SK-N-SH (cell line): ENCODE measurements at regions not wholly inside any gene's neighbourhood (a gene's known extent, or its start where the extent isn't known, plus 50 kb on each side); places are given as distances from the start of the nearest gene placed in this dataset.

Experiments used
- CTCF ChIA-PET: fragments of 300-600, 350-600 bp; formaldehyde crosslinking; extraction: SDS; loops from one replicate; lab custom pipeline; 2021; lab: Yijun Ruan, JAX
- POLR2A ChIA-PET: fragments of 350-600 bp; sonication (Branson Sonifier 250); formaldehyde crosslinking; extraction: SDS; loops from one replicate; lab custom pipeline; 2020; ENCODE audit warnings: antibody characterized with exemption, inconsistent platforms; lab: Yijun Ruan, JAX
- DNase-seq: peaks from one replicate; pipeline ENCODE4 v3.0.0; 2012
- H2AFZ ChIP-seq: fragments of 200-600 bp; sonication (generic); 2 replicates; pipeline ENCODE4 v1.8.1; 2016; ENCODE audit warnings: antibody characterized with exemption, mild to moderate bottlenecking, low read depth
- H3F3A ChIP-seq: fragments of 200-600 bp; sonication (generic); replicated peaks from 2 replicates; pipeline ENCODE3; 2016; ENCODE audit warnings: antibody characterized with exemption, mild to moderate bottlenecking; ENCODE audit not compliant: insufficient read depth
- H3K27ac ChIP-seq, 2 experiments: fragments of 200-500 bp in 1 of 2; fragments of 200-600 bp in 1 of 2; sonication (Bioruptor generic) in 1 of 2; sonication (generic), shearing (Covaris generic) in 1 of 2; 2 replicates each; pipeline versions ENCODE4 v1.5.1 to v1.6.1; 2014 to 2016; ENCODE audit warnings: low read depth in 2 of 2, inconsistent platforms in 1 of 2, low read length in 1 of 2, mild to moderate bottlenecking in 1 of 2, mixed read lengths in 1 of 2
- H3K27me3 ChIP-seq: fragments of 200-600 bp; sonication (generic), shearing (Covaris generic); 2 replicates; pipeline ENCODE4 v1.6.1; 2016; ENCODE audit warnings: mixed run types; ENCODE audit not compliant: insufficient read depth
- H3K36me3 ChIP-seq, 2 experiments: fragments of 200-500 bp in 1 of 2; fragments of 200-600 bp in 1 of 2; sonication (Bioruptor generic) in 1 of 2; sonication (generic) in 1 of 2; replicated peaks in 1 of 2; 2 replicates each; pipeline versions ENCODE3 to v1.5.1; 2014 to 2016; ENCODE audit warnings: low read length in 1 of 2, mild to moderate bottlenecking in 1 of 2; ENCODE audit not compliant: insufficient read depth in 2 of 2, control insufficient read depth in 1 of 2
- H3K4me1 ChIP-seq, 2 experiments: fragments of 200-500 bp in 1 of 2; fragments of 200-600 bp in 1 of 2; sonication (Bioruptor generic) in 1 of 2; sonication (generic), shearing (Covaris generic) in 1 of 2; 2 replicates each; pipeline versions ENCODE4 v1.5.1 to v1.6.1; 2014 to 2016; ENCODE audit warnings: low read depth in 1 of 2, low read length in 1 of 2, mixed run types in 1 of 2; ENCODE audit not compliant: insufficient read depth in 2 of 2, control insufficient read depth in 1 of 2
- H3K4me2 ChIP-seq: fragments of 200-600 bp; sonication (generic), shearing (Covaris generic); 2 replicates; pipeline ENCODE4 v1.6.1; 2017; ENCODE audit warnings: mixed run types
- H3K4me3 ChIP-seq, 2 experiments: fragments of 200-500 bp in 1 of 2; fragments of 200-600 bp in 1 of 2; sonication (Bioruptor generic) in 1 of 2; sonication (generic), shearing (Covaris generic) in 1 of 2; 2 replicates each; pipeline versions ENCODE4 v1.5.1 to v1.8.1; 2014 to 2016; ENCODE audit warnings: low read depth in 2 of 2, inconsistent platforms in 1 of 2, low read length in 1 of 2, mild to moderate bottlenecking in 1 of 2, mixed read lengths in 1 of 2, moderate library complexity in 1 of 2
- H3K79me2 ChIP-seq: fragments of 200-600 bp; sonication (generic); 2 replicates; pipeline ENCODE4 v1.8.1; 2017; ENCODE audit warnings: mild to moderate bottlenecking; ENCODE audit not compliant: insufficient read depth
- H3K9ac ChIP-seq: fragments of 200-600 bp; sonication (generic); 2 replicates; pipeline ENCODE4 v1.6.1; 2017; ENCODE audit warnings: mixed run types
- H3K9me2 ChIP-seq: fragments of 200-600 bp; sonication (generic); 2 replicates; pipeline ENCODE4 v1.6.1; 2017; ENCODE audit warnings: mixed run types
- H3K9me3 ChIP-seq: fragments of 200-600 bp; sonication (generic); 2 replicates; pipeline ENCODE4 v1.6.1; 2017; ENCODE audit warnings: mixed run types, mild to moderate bottlenecking, moderate library complexity
- H4K20me1 ChIP-seq: fragments of 200-600 bp; sonication (generic); 2 replicates; pipeline ENCODE4 v1.6.1; 2017; ENCODE audit warnings: mild to moderate bottlenecking, mixed run types; ENCODE audit not compliant: insufficient read depth
- FOSL2 ChIP-seq: IDR thresholded peaks from 2 replicates; pipeline ENCODE4 v1.4.0; 2012; ENCODE audit warnings: low read depth, mild to moderate bottlenecking, moderate library complexity, borderline replicate concordance
- GABPA ChIP-seq: IDR thresholded peaks from 2 replicates; pipeline ENCODE4 v1.4.0; 2012; ENCODE audit warnings: low read depth, mild to moderate bottlenecking
- MAX ChIP-seq: IDR thresholded peaks from 2 replicates; pipeline ENCODE4 v1.4.0; 2012; ENCODE audit warnings: low read depth
- NFIC ChIP-seq: IDR thresholded peaks from 2 replicates; pipeline ENCODE4 v1.4.0; 2012; ENCODE audit warnings: borderline replicate concordance
- PBX3 ChIP-seq: IDR thresholded peaks from 2 replicates; pipeline ENCODE4; 2012
- POLR2AphosphoS5 ChIP-seq: IDR thresholded peaks from 2 replicates; pipeline ENCODE4 v1.6.1; 2012; ENCODE audit warnings: low read depth, low read length
- RAD21 ChIP-seq: IDR thresholded peaks from 2 replicates; pipeline ENCODE4 v1.6.1; 2012; ENCODE audit warnings: mild to moderate bottlenecking, low read length
- RCOR1 ChIP-seq: fragments of 150-350 bp; IDR thresholded peaks from 2 replicates; pipeline ENCODE4 v1.6.1; 2017; ENCODE audit warnings: antibody characterized with exemption, low read length
- RFX5 ChIP-seq: IDR thresholded peaks from 2 replicates; pipeline ENCODE4 v1.6.1; 2012; ENCODE audit warnings: mild to moderate bottlenecking, improper control_type of control experiment, low read length
- RXRA ChIP-seq: IDR thresholded peaks from 2 replicates; pipeline ENCODE4 v1.4.0; 2012; ENCODE audit warnings: low read depth, mild to moderate bottlenecking, borderline replicate concordance
- SIN3A ChIP-seq: IDR thresholded peaks from 2 replicates; pipeline ENCODE4 v1.6.1; 2012; ENCODE audit warnings: low read depth, mild to moderate bottlenecking, low read length, moderate library complexity, borderline replicate concordance
- TAF1 ChIP-seq: IDR thresholded peaks from 2 replicates; pipeline ENCODE4 v1.6.1; 2012; ENCODE audit warnings: low read depth, mild to moderate bottlenecking, low read length, moderate library complexity, borderline replicate concordance
- TEAD4 ChIP-seq: IDR thresholded peaks from 2 replicates; pipeline ENCODE4 v1.4.0; 2012; ENCODE audit warnings: mild to moderate bottlenecking, borderline replicate concordance; ENCODE audit not compliant: insufficient read depth
- YY1 ChIP-seq: IDR thresholded peaks from 2 replicates; pipeline ENCODE4 v1.4.0; 2012; ENCODE audit warnings: low read depth, mild to moderate bottlenecking
- ZBTB33 ChIP-seq: IDR thresholded peaks from 2 replicates; pipeline ENCODE4 v1.4.0; 2012; ENCODE audit warnings: low read depth, borderline replicate concordance
- WGBS: methylation state at CpG from one replicate; pipeline ENCODE4 v1.1.6; 2017; ENCODE audit warnings: low lambda C conversion rate; 5-methylcytosine and 5-hydroxymethylcytosine counted together

- Histone ChIP-seq H3K4me1 (no peaks in the 10 kb centered on the region), H3F3A (no peaks in the 10 kb centered on the region)
- TF ChIP-seq SIN3A (no peak), PBX3 (no peak), FOSL2 (no peak), POLR2AphosphoS5 (no peak), TAF1 (no peak), NFIC (no peak)
- TF ChIP-seq, all 33 proteins: peak for 0
- Histone ChIP-seq H2AFZ (no peak overlapping the region), H3K79me2 (no peaks in the 10 kb centered on the region; the same call in 1 of the 2 replicates), H3K9ac (no peak overlapping the region), H4K20me1 (no peaks in the 10 kb centered on the region), H3K27ac (no peak overlapping the region), H3K36me3 (no peaks in the 10 kb centered on the region), H3K9me2 (no peaks in the 10 kb centered on the region), H3K4me2 (no peak overlapping the region), H3K4me3 (no peak overlapping the region), H3K27me3 (no peaks in the 10 kb centered on the region), H3K9me3 (no peaks in the 10 kb centered on the region)
- ChIA-PET CTCF (no interaction called here), POLR2A (no interaction called here)
- DNase-seq = no peak
- WGBS = 15% methylated on average over 2 of the region's 2 CpGs
Measured at GRCh38 chr6:74213995-74214394, 518.0 kb downstream of the CD109 start.

- TF ChIP-seq YY1 = no peak
- TF ChIP-seq NFIC = no peak
- no peak for TF ChIP-seq TEAD4
- TF ChIP-seq RFX5 = no peak
- no peak overlapping the region for H2AFZ ChIP-seq
- no peak for DNase-seq
- no peak overlapping the region for H3K4me2 ChIP-seq
- H3F3A ChIP-seq = no peaks in the 10 kb centered on the region
- no peak overlapping the region for H3K4me3 ChIP-seq
- POLR2A ChIA-PET = no interaction called here
- WGBS = 2% methylated on average over 2 of the region's 2 CpGs
- no peaks in the 10 kb centered on the region for H3K36me3 ChIP-seq
- CTCF ChIA-PET = no interaction called here
- H3K9ac ChIP-seq = no peak overlapping the region
- no peaks in the 10 kb centered on the region for H3K27me3 ChIP-seq
- no peak overlapping the region for H3K27ac ChIP-seq
- no peaks in the 10 kb centered on the region; the same call in 1 of the 2 replicates for H3K79me2 ChIP-seq
- H3K9me2 ChIP-seq = no peaks in the 10 kb centered on the region
- H3K4me1 ChIP-seq = no peaks in the 10 kb centered on the region
- H4K20me1 ChIP-seq = no peaks in the 10 kb centered on the region
- no peaks in the 10 kb centered on the region for H3K9me3 ChIP-seq
Measured at GRCh38 chr6:74208239-74208638, 512.2 kb downstream of the CD109 start.

- CTCF ChIA-PET = interaction anchor here (0.7 to 1.6 kb wide), 3 partner anchors 13 to 108 kb away, joined by 3 to 4 read pairs (median 3); no protein-coding TSS in a partner anchor
Measured at GRCh38 chr6:74199215-74199915, 503.4 kb downstream of the CD109 start.

More at GRCh38 chr6:74199215-74199915, 503.4 kb downstream of the CD109 start:
- H3K4me1 ChIP-seq = no peaks in the 10 kb centered on the region
- POLR2A ChIA-PET = no interaction called here
- TF ChIP-seq RXRA = no peak
- TF ChIP-seq ZBTB33 = no peak
- no peak for TF ChIP-seq FOSL2
- TF ChIP-seq RCOR1 = no peak
- TF ChIP-seq PBX3 = no peak
- TF ChIP-seq YY1 = no peak
- no peak for TF ChIP-seq RAD21
- TF ChIP-seq GABPA = no peak
- no peak for TF ChIP-seq MAX
- no peak for TF ChIP-seq RFX5
- no peaks in the 10 kb centered on the region for H3K36me3 ChIP-seq
- no peak overlapping the region for H3K4me3 ChIP-seq
- no peak for DNase-seq
- H3K9me2 ChIP-seq = no peaks in the 10 kb centered on the region
- no peaks in the 10 kb centered on the region for H3K9me3 ChIP-seq
- no peak overlapping the region for H2AFZ ChIP-seq
- H3K27ac ChIP-seq = no peak overlapping the region
- WGBS = 4% methylated on average over 4 of the region's 4 CpGs
- H3K4me2 ChIP-seq = no peak overlapping the region
- H3K27me3 ChIP-seq = no peaks in the 10 kb centered on the region
- H3K9ac ChIP-seq = no peak overlapping the region
- no peaks in the 10 kb centered on the region for H3F3A ChIP-seq
- no peaks in the 10 kb centered on the region for H3K79me2 ChIP-seq
- no peaks in the 10 kb centered on the region for H4K20me1 ChIP-seq
